ENCODE measurements at regions not wholly inside any gene's neighbourhood (a gene's known extent, or its start where the extent isn't known, plus 50 kb on each side); places are given as distances from the start of the nearest gene placed in this dataset.

- TF ChIP-seq EZH2 (IDR thresholded peaks at IDR 0.05) (no peak), POLR2AphosphoS5 (IDR thresholded peaks at IDR 0.05; ENCODE audit: borderline replicate concordance, low read depth, low read length) (no peak)
Observed at GRCh38 chr2:176650104-176650837, 381.0 kb downstream of the MTX2 start.
